NCI-H1105 (cell line): ENCODE measurements at regions not wholly inside any gene's neighbourhood (a gene's known extent, or its start where the extent isn't known, plus 50 kb on each side); places are given as distances from the start of the nearest gene placed in this dataset.

Experiments used
- DNase-seq: peaks from one replicate; lab custom pipeline; 2025; lab: John Stamatoyannopoulos, UW

GRCh38 chr4:128355305-128355704, 67.7 kb upstream of the PGRMC2 start:
- DNase-seq = no peak

- DNase-seq = no peak
Measured at GRCh38 chr4:128354205-128354821, 66.7 kb upstream of the PGRMC2 start.

GRCh38 chr4:128353791-128354190, 66.2 kb upstream of the PGRMC2 start:
- no peak for DNase-seq

GRCh38 chr4:128351502-128351901, 63.9 kb upstream of the PGRMC2 start:
- DNase-seq = no peak

- DNase-seq = no peak
Measured at GRCh38 chr4:128350449-128351045, 62.9 kb upstream of the PGRMC2 start.

GRCh38 chr4:128349921-128350320, 62.3 kb upstream of the PGRMC2 start:
- DNase-seq = no peak

GRCh38 chr4:128347930-128348660, 60.5 kb upstream of the PGRMC2 start:
- no peak for DNase-seq

GRCh38 chr4:128347175-128347868, 59.7 kb upstream of the PGRMC2 start:
- no peak for DNase-seq

GRCh38 chr4:128346054-128346716, 58.6 kb upstream of the PGRMC2 start:
- DNase-seq = no peak

- DNase-seq = no peak
Measured at GRCh38 chr4:128345650-128346049, 58.0 kb upstream of the PGRMC2 start.

GRCh38 chr4:128342762-128343161, 55.1 kb upstream of the PGRMC2 start:
- DNase-seq = no peak

- DNase-seq = no peak
Measured at GRCh38 chr4:128341634-128342033, 54.0 kb upstream of the PGRMC2 start.

GRCh38 chr4:128338634-128339355, 51.2 kb upstream of the PGRMC2 start:
- DNase-seq = no peak

GRCh38 chr4:128337863-128338262, 50.2 kb upstream of the PGRMC2 start:
- DNase-seq = no peak
